Endothelial cell of umbilical vein (primary cell): ENCODE measurements at regions not wholly inside any gene's neighbourhood (a gene's known extent, or its start where the extent isn't known, plus 50 kb on each side); places are given as distances from the start of the nearest gene placed in this dataset.
"Not testable (repeated sequence)": the region's sequence is repeated elsewhere in the genome, so short reads cannot be mapped to it uniquely, and the experiment has no call there.

ENCODE experiments used
- BruUV-seq: library from RNA; stranded (reverse); fragments of 400-500 nt; replicated peaks from 2 replicates; lab custom pipeline; 2021; lab: Mats Ljungman, UMichigan
- CTCF ChIA-PET: fragments of 300-600, 350-600 bp; sonication (Branson Sonifier 250); formaldehyde crosslinking; loops from one replicate; lab custom pipeline; 2021; ENCODE audit warnings: antibody characterized with exemption, inconsistent platforms; lab: Charles Lee
- POLR2A ChIA-PET: fragments of 300-600, 350-600 bp; sonication (Branson Sonifier 250); formaldehyde crosslinking; loops from one replicate; lab custom pipeline; 2021; ENCODE audit warnings: antibody characterized with exemption, inconsistent platforms; lab: Charles Lee
- DNase-seq: peaks from one replicate; pipeline ENCODE4 v3.0.0-alpha.2; 2011; ENCODE audit warnings: low read depth, low spot score
- FAIRE-seq: peaks from 2 replicates; lab custom pipeline; 2011; peaks lifted over from hg19 to GRCh38; lab: Jason Lieb, UNC
- H2AFZ ChIP-seq: 2 replicates; pipeline ENCODE4 v1.6.0; 2012; ENCODE audit warnings: low read depth, low read length, control low read depth, inconsistent platforms
- H3K27ac ChIP-seq: 2 replicates; pipeline ENCODE4 v1.5.1; 2011; ENCODE audit warnings: low read depth, mild to moderate bottlenecking, control low read depth, low read length, moderate library complexity; ENCODE audit not compliant: insufficient read depth
- H3K27me3 ChIP-seq, 2 experiments: 2 replicates each; pipeline versions ENCODE4 v1.6.0 to v1.6.1; 2011; ENCODE audit warnings: low read length in 2 of 2, mixed read lengths in 1 of 2; ENCODE audit not compliant: control insufficient read depth in 2 of 2, insufficient read depth in 2 of 2
- H3K36me3 ChIP-seq, 2 experiments: 2 replicates in 1 of 2; 3 replicates in 1 of 2; pipeline ENCODE4 v1.5.1; 2011; ENCODE audit warnings: low read length in 2 of 2, mild to moderate bottlenecking in 1 of 2, moderate library complexity in 1 of 2; ENCODE audit not compliant: control insufficient read depth in 2 of 2, insufficient read depth in 2 of 2; ENCODE audit errors: extremely low read depth in 1 of 2
- H3K4me1 ChIP-seq: 3 replicates; pipeline ENCODE4 v1.5.1; 2011; ENCODE audit warnings: mild to moderate bottlenecking, low read length; ENCODE audit not compliant: control insufficient read depth, insufficient read depth; ENCODE audit errors: extremely low read depth
- H3K4me2 ChIP-seq: 2 replicates; pipeline ENCODE4 v1.6.1; 2011; ENCODE audit warnings: low read length, control low read depth, mixed read lengths; ENCODE audit not compliant: insufficient read depth
- H3K4me3 ChIP-seq, 3 experiments: fragments of 200-600 bp in 1 of 3; sonication (generic), shearing (Covaris generic) in 1 of 3; replicated peaks in 1 of 3; 2 replicates each; pipeline ENCODE4 v1.5.1; 2011 to 2016; ENCODE audit warnings: control low read depth in 3 of 3, low read length in 3 of 3, mild to moderate bottlenecking in 2 of 3, inconsistent platforms in 1 of 3, low read depth in 1 of 3, moderate library complexity in 1 of 3; ENCODE audit not compliant: insufficient read depth in 1 of 3
- H3K79me2 ChIP-seq: 2 replicates; pipeline ENCODE4 v1.6.0; 2012; ENCODE audit warnings: low read length, inconsistent platforms; ENCODE audit not compliant: control insufficient read depth, insufficient read depth
- H3K9ac ChIP-seq: replicated peaks from 2 replicates; pipeline ENCODE3; 2011; ENCODE audit warnings: low read length, control low read depth; ENCODE audit not compliant: insufficient read depth; ENCODE audit errors: extremely low read depth
- H3K9me1 ChIP-seq: replicated peaks from 3 replicates; pipeline ENCODE4 v1.6.0; 2011; ENCODE audit warnings: mild to moderate bottlenecking, low read length; ENCODE audit not compliant: control insufficient read depth, insufficient read depth; ENCODE audit errors: extremely low read depth
- H3K9me3 ChIP-seq: replicated peaks from 2 replicates; pipeline ENCODE4 v1.5.1; 2012; ENCODE audit warnings: low read length, inconsistent platforms; ENCODE audit not compliant: control insufficient read depth, insufficient read depth
- H4K20me1 ChIP-seq: replicated peaks from 2 replicates; pipeline ENCODE3; 2011; ENCODE audit warnings: mild to moderate bottlenecking, low read length; ENCODE audit not compliant: control insufficient read depth, insufficient read depth; ENCODE audit errors: extremely low read depth
- CTCF ChIP-seq, 2 donors: IDR thresholded peaks; 1 replicate in 1 of 2; 2 replicates in 1 of 2; pipeline ENCODE4 v1.5.1; 2011; ENCODE audit warnings: low read length in 2 of 2, mild to moderate bottlenecking in 2 of 2, moderate library complexity in 2 of 2, control low read depth in 1 of 2, inconsistent platforms in 1 of 2, low read depth in 1 of 2; ENCODE audit not compliant: insufficient read depth in 1 of 2; ENCODE audit errors: extremely low read depth in 1 of 2
- EZH2 ChIP-seq: IDR thresholded peaks from 2 replicates; pipeline ENCODE4 v1.6.1; 2012; ENCODE audit warnings: borderline replicate concordance, low read depth, mild to moderate bottlenecking, moderate library complexity, low read length, inconsistent platforms; ENCODE audit not compliant: severe bottlenecking
- FOS ChIP-seq: IDR thresholded peaks from 2 replicates; pipeline ENCODE4 v1.6.1; 2011; ENCODE audit warnings: mild to moderate bottlenecking, low read length, moderate library complexity, borderline replicate concordance; ENCODE audit not compliant: insufficient read depth
- MYC ChIP-seq: IDR thresholded peaks from one replicate; pipeline ENCODE4 v1.6.1; 2011; ENCODE audit warnings: mild to moderate bottlenecking, low read depth, low read length
- POLR2A ChIP-seq: IDR thresholded peaks from 2 replicates; pipeline ENCODE4 v1.6.1; 2012; ENCODE audit warnings: low read depth, mild to moderate bottlenecking, control low read depth, low read length
- POLR2AphosphoS5 ChIP-seq: IDR thresholded peaks from 2 replicates; pipeline ENCODE4 v1.6.1; 2012; ENCODE audit warnings: low read depth, mild to moderate bottlenecking, control low read depth, low read length, moderate library complexity; ENCODE audit not compliant: insufficient read depth
- dilution Hi-C: fragments of 300-500 bp; cut with MboI; formaldehyde crosslinking; loops from one replicate; pipeline ENCODE4 v1.15.0; 2019; ENCODE audit warnings: low sequenced_read_pairs; ENCODE audit not compliant: extremely low pct_ligation_motif_present
- intact Hi-C: fragments of 100-400 bp; cut with micrococcal nuclease; formaldehyde crosslinking; loops from one replicate; pipeline ENCODE4 v1.10.0; 2022

- CTCF ChIA-PET = interaction anchor here (1.7 to 2.1 kb wide), 2 partner anchors 18 to 1016 kb away, joined by 5 read pairs; no protein-coding TSS in a partner anchor
- H3K36me3 ChIP-seq, H3K27ac ChIP-seq, DNase-seq, intact Hi-C loops, H3K9ac ChIP-seq, H3K9me1 ChIP-seq, H3K4me2 ChIP-seq, H3K4me3 ChIP-seq, FAIRE-seq, H3K4me1 ChIP-seq, H2AFZ ChIP-seq, H3K79me2 ChIP-seq, BruUV-seq, H4K20me1 ChIP-seq, H3K9me3 ChIP-seq, POLR2A ChIA-PET, H3K27me3 ChIP-seq, dilution Hi-C loops: not testable (repeated sequence)
Observed at GRCh38 chr20:6270404-6270803, 147.6 kb upstream of the FERMT1 start.

GRCh38 chr20:6269168-6269873 is 146.5 kb upstream of the FERMT1 start:
- H4K20me1 ChIP-seq = no peaks in the 10 kb centered on the region
- H3K9ac ChIP-seq = no peak overlapping the region
- dilution Hi-C loops = no loop called here
- no peaks in the 10 kb centered on the region for H3K9me1 ChIP-seq
- no peaks in the 10 kb centered on the region for H3K9me3 ChIP-seq
- FAIRE-seq (no peak), DNase-seq (no peak)
- intact Hi-C loops = loop anchor here (10.0 kb wide), 1 partner anchor 1105 kb away; no protein-coding TSS in a partner anchor
- no peaks in the 10 kb centered on the region for H3K36me3 ChIP-seq
- no peak for TF ChIP-seq POLR2AphosphoS5
- TF ChIP-seq FOS = no peak
- no peak for TF ChIP-seq CTCF (IDR thresholded peaks at IDR 0.05; ENCODE audit: extremely low read depth in 1 of 2, insufficient read depth in 1 of 2, low read depth in 1 of 2, low read length in 2 of 2)
- TF ChIP-seq EZH2 = no peak
- TF ChIP-seq MYC = no peak
- TF ChIP-seq POLR2A = no peak
- H3K4me3 ChIP-seq = no peak overlapping the region
- no peak overlapping the region for H3K4me2 ChIP-seq
- ChIA-PET POLR2A (interaction anchor here (0.7 kb wide), 1 partner anchor 885 kb away, joined by 3 read pairs; no protein-coding TSS in a partner anchor), CTCF (interaction anchor here (1.5 to 2.1 kb wide), 3 partner anchors 17 to 1017 kb away, joined by 3 to 5 read pairs (median 5); no protein-coding TSS in a partner anchor)
- no TSS peak for BruUV-seq
- H3K4me1 ChIP-seq = peaks cover 10% of the 10 kb centered on the region
- H2AFZ ChIP-seq = no peak overlapping the region
- H3K27me3 ChIP-seq = peaks cover 0 to 4% of the 10 kb centered on the region in 2 experiments
- H3K79me2 ChIP-seq = no peaks in the 10 kb centered on the region
- no peak overlapping the region for H3K27ac ChIP-seq
